HG02884 (cell line): ENCODE measurements at regions not wholly inside any gene's neighbourhood (a gene's known extent, or its start where the extent isn't known, plus 50 kb on each side); places are given as distances from the start of the nearest gene placed in this dataset.
A peak's percentile ranks its signal among the peaks of the same experiment; 100 is the strongest.
"Not testable (repeated sequence)": the region's sequence is repeated elsewhere in the genome, so short reads cannot be mapped to it uniquely, and the experiment has no call there.

Experiments
- ATAC-seq: cut with Tn5 transposase; IDR thresholded peaks from one replicate; pipeline ENCODE4 v1.9.1; 2021; ENCODE audit warnings: mild to moderate bottlenecking, moderate library complexity; ENCODE audit not compliant: unreplicated experiment

GRCh38 chr3:8290611-8291010, 211.0 kb upstream of the LMCD1 start:
- no peak for ATAC-seq

- ATAC-seq, result no peak
Observed at GRCh38 chr3:8296461-8296860, 205.2 kb upstream of the LMCD1 start.

GRCh38 chr3:8298021-8298954, 203.3 kb upstream of the LMCD1 start:
- ATAC-seq, result no peak

GRCh38 chr3:8301977-8302735, 199.5 kb upstream of the LMCD1 start:
- peak; percentile 68 for ATAC-seq

- ATAC-seq, result no peak
Observed at GRCh38 chr3:8303466-8303865, 198.2 kb upstream of the LMCD1 start.

GRCh38 chr3:8305371-8305770, 196.3 kb upstream of the LMCD1 start:
- ATAC-seq, result no peak

GRCh38 chr3:8307545-8308110, 194.0 kb upstream of the LMCD1 start:
- no peak for ATAC-seq

- no peak for ATAC-seq
Observed at GRCh38 chr3:8311321-8311720, 190.3 kb upstream of the LMCD1 start.

GRCh38 chr3:8312685-8313084, 188.9 kb upstream of the LMCD1 start:
- no peak for ATAC-seq

- ATAC-seq, result no peak
Observed at GRCh38 chr3:8313560-8314267, 187.9 kb upstream of the LMCD1 start.

GRCh38 chr3:8315526-8315925, 186.1 kb upstream of the LMCD1 start:
- ATAC-seq, result not testable (repeated sequence)

- no peak for ATAC-seq
Observed at GRCh38 chr3:8317661-8318649, 183.7 kb upstream of the LMCD1 start.

- no peak for ATAC-seq
Observed at GRCh38 chr3:8319935-8320634, 181.5 kb upstream of the LMCD1 start.

GRCh38 chr3:8320711-8321458, 180.7 kb upstream of the LMCD1 start:
- ATAC-seq, result no peak

GRCh38 chr3:8324747-8325146, 176.9 kb upstream of the LMCD1 start:
- peak; percentile 58 for ATAC-seq

GRCh38 chr3:8325306-8325705, 176.3 kb upstream of the LMCD1 start:
- no peak for ATAC-seq

GRCh38 chr3:8325833-8326232, 175.8 kb upstream of the LMCD1 start:
- ATAC-seq, result not testable (repeated sequence)

- ATAC-seq, result no peak
Observed at GRCh38 chr3:8327739-8328138, 173.9 kb upstream of the LMCD1 start.
